Epithelial cell of esophagus (primary cell): ENCODE measurements at regions not wholly inside any gene's neighbourhood (a gene's known extent, or its start where the extent isn't known, plus 50 kb on each side); places are given as distances from the start of the nearest gene placed in this dataset.

Experiments
- DNase-seq: peaks from one replicate; pipeline ENCODE4 v3.0.0; 2010; ENCODE audit warnings: low read depth
- H3K4me3 ChIP-seq: 2 replicates; pipeline ENCODE4 v1.5.1; 2011; ENCODE audit warnings: mild to moderate bottlenecking, low read length, control low read depth
- CTCF ChIP-seq: IDR thresholded peaks from 2 replicates; pipeline ENCODE4 v1.5.1; 2011; ENCODE audit warnings: low read depth, mild to moderate bottlenecking, low read length, control low read depth, inconsistent platforms; ENCODE audit not compliant: insufficient read depth; ENCODE audit errors: missing control alignments

DNA sequence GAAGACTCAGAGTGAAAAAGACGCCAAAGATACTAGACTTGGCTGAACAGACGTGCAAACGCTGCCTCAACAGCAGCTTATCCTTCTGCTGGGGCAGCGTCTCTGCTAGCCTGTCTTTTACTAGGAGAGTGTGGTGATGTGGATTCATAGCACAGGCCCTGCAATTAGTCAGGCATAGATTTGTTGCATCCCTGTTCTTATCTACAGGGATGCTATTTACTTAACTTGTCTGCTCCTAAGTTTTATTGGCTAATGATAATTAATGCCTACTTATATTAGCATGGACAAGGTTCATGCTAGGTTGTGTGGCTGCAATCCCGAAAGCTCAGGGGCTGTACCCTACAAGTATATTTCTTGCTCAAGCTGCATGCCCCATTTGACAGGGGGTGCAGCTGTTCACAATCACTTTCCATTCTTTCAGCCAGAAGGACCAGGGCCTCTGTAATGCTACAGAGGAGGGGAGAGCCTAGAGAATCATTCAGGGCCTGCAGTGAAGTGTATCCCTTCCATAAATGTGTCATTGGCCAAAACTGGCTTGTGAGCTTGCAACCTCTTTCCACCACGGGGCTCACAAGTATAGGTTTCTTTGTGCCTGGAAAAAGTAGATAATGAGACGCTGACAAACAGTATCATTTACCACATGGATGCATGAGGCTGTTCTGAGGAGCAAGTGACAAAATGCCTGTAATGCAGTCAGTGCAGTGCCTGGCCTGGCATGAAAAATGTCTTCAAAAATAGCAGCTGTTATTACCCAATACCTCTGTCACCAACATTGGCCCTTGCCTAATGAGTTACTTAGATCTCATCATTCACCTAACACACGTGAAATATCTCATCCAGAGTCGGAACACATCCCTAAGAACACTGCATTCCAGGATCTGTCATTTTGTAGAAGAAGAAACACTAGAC lies 685.8 kb upstream of the API5 start:
- TF ChIP-seq CTCF = no peak
- no peak overlapping the region for H3K4me3 ChIP-seq
- no peak for DNase-seq

DNA sequence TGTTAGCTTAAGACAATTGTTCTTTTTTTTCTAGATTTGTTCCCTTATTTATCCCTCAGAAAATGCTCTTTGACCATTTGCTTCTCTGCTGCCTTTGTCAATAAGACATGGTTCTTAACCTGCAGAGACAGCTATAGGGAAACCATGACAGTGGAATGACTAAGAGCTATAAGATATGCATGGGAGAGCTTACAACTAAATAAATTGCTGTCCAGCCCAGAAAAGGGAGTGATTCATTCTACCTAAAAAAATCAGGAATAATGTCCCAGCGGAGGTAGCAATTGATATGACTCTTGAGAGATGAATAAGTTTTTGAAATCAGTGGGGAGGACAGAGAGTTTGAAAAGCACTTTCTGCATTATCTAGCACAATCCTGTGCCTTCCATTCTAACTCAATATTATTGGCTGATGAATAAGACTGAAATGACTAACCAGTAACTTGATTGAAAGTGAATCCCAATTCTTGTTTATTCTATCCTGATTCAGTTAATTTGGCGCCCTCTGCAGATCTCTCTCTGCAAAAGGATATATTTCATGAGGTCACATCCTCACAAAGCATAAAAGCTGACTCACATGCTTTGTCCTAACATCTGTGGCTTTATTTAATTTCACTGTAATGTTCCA lies 680.5 kb upstream of the API5 start:
- DNase-seq = peak; percentile 34
- H3K4me3 ChIP-seq = no peak overlapping the region
- TF ChIP-seq CTCF = no peak

GRCh38 chr11:42646959-42647358 lies 664.8 kb upstream of the API5 start:
- no peak for DNase-seq
- TF ChIP-seq CTCF = no peak
- H3K4me3 ChIP-seq = no peak overlapping the region

DNA sequence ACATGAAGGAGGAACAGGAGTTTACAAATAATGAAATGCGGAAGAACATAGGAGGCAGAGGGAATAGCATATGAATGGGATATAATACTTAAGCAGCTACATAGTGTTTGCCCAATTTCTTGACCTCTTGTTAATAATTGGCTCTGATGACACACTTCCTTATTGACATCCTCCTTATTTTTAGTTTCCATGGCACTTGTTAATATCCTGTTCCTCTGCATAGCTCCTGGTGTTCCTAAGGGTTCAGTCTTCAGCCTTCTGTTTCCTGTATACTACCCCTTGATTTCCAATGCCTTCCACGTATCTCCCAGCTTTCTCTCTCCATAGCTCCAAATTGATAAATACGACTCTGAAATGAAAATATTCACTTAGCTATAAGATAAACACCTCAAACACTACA lies 663.8 kb upstream of the API5 start:
- no peak for TF ChIP-seq CTCF
- no peak for DNase-seq

GRCh38 chr11:42651621-42652020 lies 660.2 kb upstream of the API5 start:
- no peak for TF ChIP-seq CTCF
- no peak for DNase-seq
- H3K4me3 ChIP-seq = no peak overlapping the region

More for the DNA sequence above, 663.8 kb upstream of the API5 start:
- H3K4me3 ChIP-seq = no peak overlapping the region

GRCh38 chr11:42657169-42657568 lies 654.6 kb upstream of the API5 start:
- H3K4me3 ChIP-seq = no peak overlapping the region
- TF ChIP-seq CTCF = no peak
- DNase-seq = no peak
